CD1c-positive myeloid dendritic cell (primary cell): ENCODE measurements at regions not wholly inside any gene's neighbourhood (a gene's known extent, or its start where the extent isn't known, plus 50 kb on each side); places are given as distances from the start of the nearest gene placed in this dataset.
"Not testable (repeated sequence)": the region's sequence is repeated elsewhere in the genome, so short reads cannot be mapped to it uniquely, and the experiment has no call there.

Experiments used
- DNase-seq: peaks from one replicate; pipeline ENCODE4 v3.0.0-alpha.2; 2016; ENCODE audit errors: extremely low spot score

DNA sequence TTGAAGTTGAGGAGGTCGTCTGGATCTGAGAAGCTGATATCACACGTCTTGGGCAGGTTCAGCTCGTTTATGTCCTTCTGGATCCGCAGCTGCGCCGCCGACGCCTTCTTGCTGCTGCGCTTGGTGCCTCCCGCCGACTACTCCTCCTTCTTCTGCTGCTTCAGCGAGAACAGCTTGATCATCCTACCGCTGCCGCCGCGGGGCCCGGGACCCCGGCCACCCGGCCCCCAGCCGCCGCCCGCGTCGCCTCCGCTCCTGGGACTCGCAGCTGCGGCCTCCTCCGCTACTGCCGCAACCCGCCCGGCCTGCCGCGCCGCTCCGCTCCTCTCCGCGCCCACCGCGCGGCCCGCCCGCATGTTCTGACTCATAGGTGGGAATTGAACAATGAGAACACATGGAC, 1710.6 kb downstream of the TP53TG3F start:
- DNase-seq: not testable (repeated sequence)

GRCh38 chr16:35170610-35171009, 1711.2 kb downstream of the TP53TG3F start:
- no peak for DNase-seq

DNA sequence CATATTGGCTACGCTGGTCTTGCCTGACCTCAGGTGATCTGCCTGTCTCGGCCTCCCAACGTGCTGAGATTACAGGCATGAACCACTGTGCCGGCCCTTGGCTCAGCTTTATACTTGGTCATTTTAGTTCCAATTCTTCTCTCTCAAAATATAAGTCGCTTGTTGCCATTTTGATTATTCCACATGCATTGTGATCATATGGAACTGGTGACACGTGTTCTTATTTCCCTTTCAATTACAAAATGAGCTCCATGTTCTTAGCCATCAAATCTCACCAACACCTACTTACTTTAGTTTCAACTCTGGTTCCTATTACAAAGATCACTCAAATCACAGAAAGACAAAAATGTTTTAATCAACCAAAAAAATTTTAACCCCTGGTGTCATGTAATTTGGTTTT, 1711.7 kb downstream of the TP53TG3F start:
- no peak for DNase-seq

DNA sequence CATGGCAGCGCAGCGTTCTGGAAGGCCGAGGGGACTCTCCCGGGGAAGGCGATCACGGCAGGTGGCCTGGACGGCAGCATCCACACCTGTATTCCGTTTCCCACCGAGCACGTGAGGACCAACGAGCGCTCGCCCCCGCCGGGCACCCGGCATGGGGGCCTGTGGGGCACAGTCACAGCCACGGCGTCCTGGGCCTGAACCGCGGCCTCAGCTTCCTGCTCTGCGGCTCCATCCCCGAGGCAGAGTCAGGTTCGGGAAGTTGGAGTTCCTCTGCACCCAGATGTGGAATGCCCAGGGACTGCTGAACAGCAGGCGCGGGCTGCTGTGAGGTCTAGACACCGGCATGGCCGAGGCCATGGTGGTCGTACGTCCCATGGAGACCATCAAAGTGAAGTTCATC, 1713.9 kb downstream of the TP53TG3F start:
- no peak for DNase-seq

GRCh38 chr16:35174016-35174415, 1714.6 kb downstream of the TP53TG3F start:
- DNase-seq: no peak

GRCh38 chr16:35176449-35176848, 1717.0 kb downstream of the TP53TG3F start:
- no peak for DNase-seq

GRCh38 chr16:35177851-35178250, 1718.4 kb downstream of the TP53TG3F start:
- DNase-seq: no peak

DNA sequence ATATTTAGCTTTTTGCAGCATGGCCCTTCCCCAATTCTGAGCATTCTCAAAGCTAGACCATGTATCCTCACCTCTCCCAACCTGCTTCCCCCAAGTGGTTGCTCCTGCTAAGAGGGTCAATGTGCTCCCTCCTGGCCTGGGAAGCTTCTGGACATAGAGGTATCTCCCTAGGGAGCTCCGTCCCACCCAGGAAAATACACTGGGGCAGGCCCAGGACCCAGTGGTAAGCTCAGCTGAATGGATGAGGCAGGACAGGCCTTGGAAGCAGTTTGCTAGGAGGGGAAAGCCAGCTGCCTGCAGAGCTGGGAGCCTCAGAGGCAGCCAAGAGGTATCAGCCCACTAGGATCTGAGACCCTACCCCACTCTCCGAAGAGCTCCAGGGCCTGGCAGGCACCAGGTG, 1721.6 kb downstream of the TP53TG3F start:
- DNase-seq: no peak

- DNase-seq: no peak
Observed at GRCh38 chr16:35181422-35182030, 1722.1 kb downstream of the TP53TG3F start.

DNA sequence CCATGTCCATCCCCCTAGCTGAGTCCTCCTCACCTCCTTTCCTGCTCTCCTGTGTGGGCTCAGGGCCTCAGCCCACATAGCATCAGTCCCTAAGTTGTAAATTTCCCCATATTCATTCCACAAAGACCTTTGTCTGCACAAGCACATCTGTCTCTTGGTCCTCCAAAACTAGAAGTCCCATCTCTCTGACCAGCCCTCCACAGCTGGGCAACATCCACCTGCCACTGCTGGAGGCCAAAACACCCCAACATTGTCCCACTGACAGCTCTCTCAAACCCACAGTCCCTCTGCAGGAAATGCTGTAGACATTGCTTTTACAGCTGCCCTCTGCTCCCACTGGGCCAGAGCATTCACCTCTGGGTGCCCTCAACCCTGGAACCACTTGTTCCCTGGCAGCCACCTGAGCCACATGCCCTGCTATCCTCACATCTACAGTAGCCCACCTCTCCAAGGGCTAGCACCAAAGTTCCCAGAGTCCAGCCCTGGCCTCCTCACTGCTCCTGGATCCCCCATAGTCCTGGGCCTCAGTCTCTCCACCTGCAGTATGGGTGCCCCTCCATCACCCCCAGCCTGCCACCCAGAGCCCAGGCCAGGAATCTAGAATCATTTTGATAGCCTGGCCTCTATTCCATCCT, 1722.7 kb downstream of the TP53TG3F start:
- DNase-seq: no peak

- DNase-seq: no peak
Observed at GRCh38 chr16:35182943-35183550, 1723.6 kb downstream of the TP53TG3F start.

DNA sequence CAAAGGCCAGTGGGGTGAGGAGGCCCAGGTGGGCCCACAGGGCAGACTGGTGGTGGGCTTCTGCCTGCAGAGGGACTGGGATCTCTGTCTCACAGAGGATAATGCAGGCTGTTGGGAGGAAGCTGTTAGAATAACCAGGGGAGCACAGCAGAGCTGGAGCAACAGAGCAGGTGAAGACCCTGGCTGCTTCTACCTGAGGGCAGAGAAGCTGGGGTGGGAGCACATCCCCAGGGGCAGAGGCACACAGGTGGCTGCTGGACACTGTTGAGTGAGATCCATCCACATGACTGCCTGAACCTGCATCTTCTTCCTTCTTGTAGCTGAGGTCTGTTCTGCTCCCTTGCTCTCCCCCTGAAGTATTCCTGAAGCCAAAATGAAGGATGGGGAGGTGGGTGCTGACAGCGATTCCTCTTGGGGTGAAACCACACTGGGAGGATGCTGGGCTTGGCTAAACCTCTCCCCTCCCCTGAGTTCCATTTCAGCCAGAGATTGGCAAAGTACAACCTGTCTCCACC, 1725.0 kb downstream of the TP53TG3F start:
- no peak for DNase-seq

DNA sequence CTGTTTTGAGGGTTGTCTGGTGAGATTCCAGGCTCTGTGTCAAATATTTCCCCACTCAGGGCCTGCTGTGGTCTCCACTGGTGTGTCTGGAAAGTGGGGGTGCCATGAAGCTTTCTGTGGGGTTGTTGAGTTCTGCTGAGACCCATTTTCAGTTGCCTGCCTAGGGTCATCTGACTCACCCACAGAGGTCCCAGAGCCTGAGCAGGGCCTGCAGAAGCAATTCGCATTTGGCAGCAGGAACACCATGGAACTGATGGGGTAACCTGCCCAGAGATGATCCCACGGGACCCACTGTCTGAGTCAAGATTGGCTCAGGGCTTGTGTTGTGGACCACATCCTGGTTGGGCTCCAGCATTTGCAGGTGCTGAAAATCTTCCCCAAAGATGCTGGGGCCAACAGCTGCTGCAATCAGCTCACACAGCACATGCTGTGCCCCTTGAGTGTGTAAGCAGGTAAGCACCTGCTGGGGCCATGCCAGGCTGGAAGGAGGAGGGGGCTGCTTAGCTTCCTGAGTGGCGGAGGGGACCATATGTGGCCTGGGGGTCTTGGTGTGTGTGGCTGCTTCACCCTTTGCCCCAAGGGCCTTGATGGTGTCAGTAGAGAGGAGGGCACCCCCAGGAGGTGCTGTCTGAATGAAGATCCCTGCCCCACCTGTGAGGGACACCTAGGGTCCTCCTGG, 1726.1 kb downstream of the TP53TG3F start:
- DNase-seq: no peak

DNA sequence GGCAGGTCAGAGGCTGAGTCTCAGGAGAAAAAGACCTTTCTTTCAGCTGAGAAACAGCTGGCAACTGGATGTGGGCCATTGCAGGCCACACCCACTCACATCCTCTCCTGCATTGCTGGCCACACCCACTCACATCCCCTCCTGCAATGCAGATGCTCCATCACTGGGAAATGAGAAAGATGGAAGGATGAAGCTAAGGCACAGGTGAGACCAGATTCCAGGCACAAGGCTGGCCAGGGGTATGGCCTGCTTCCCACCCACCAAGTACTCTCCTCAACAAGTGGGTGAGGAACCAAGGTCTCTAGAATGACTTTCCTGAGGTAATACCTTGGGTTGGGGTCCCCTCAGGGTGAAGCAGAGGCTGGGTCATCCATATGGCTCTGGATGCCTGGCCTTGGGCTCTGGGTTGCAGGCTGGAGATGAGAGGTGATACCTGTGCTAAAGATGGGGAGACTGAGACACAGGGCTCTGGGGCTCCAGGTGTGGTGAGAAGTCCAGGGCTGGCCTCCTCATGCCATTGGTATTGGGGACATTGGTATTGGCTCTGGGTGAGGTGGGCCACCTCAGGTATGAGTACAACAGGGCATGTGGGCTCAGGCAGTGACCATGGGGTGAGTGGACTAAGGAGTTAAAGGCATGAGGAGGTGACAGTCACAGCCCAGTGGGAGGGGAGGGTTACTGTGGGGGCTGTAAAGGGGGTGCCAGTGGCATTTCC, 1726.8 kb downstream of the TP53TG3F start:
- DNase-seq: no peak

- DNase-seq: no peak
Observed at GRCh38 chr16:35187665-35188225, 1728.3 kb downstream of the TP53TG3F start.

- no peak for DNase-seq
Observed at GRCh38 chr16:35188288-35189155, 1729.1 kb downstream of the TP53TG3F start.

- no peak for DNase-seq
Observed at GRCh38 chr16:35192993-35193392, 1733.6 kb downstream of the TP53TG3F start.

DNA sequence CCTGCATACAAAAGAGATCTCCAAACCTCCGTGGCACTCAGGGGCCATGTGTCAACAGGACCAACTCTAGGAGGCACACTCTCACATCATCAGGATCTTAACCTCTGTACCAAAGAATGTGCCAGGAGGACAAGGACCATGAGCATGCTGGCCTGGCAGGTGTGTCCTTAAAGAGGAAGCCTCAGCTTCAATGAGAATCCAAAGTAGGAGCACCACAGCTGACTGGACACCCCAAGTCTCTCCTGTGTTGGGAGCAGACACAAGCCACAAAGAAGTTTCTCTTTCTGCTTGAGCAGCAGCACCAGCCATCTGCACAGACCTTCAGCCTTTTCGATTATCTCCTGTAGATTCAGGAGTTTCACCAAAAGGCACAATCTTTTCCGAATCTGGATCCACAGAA, 1734.5 kb downstream of the TP53TG3F start:
- DNase-seq: no peak

GRCh38 chr16:35194681-35195080, 1735.3 kb downstream of the TP53TG3F start:
- no peak for DNase-seq

DNA sequence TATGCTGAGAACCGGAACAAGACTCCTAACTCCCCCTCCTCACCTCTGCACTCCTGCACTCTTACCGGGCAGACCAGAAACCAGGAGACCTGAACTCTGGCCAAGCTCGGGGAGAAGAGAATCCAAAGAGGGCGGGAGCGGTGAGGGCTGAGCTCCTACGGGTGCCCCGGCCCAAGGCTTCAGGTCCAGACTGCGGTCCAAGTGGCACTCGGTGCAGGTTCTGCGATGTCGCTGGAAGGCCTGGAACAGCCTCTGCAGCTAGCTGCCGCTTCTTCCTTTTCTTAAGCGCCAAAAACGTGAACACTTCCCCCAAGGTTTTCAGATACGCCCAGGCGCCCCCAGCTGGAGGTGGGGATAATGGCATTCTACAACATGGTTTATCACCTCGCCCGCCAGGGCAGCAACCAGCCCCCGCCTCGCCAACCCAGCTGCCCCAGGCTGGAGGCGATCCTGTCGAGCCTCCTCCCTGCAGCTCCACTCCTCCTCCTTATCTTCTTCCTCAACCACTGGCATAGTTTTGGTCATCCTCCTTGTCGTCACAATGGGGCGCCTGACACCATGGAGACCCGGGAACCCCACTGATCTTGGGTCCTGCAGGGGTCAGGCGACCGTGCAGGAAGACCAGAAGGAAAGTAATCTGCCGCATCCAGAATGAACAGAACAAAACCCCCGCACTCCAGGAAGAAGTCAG, 1735.9 kb downstream of the TP53TG3F start:
- DNase-seq: no peak
